ENCODE measurements at regions not wholly inside any gene's neighbourhood (a gene's known extent, or its start where the extent isn't known, plus 50 kb on each side); places are given as distances from the start of the nearest gene placed in this dataset.

- no peak for TF ChIP-seq ZNF629 (tag by site-specific recombination; IDR thresholded peaks at IDR 0.05)
Observed at GRCh38 chr10:32112055-32112454, 55.8 kb upstream of the KIF5B start (continued).

- no peak overlapping the region for H3K4me3 ChIP-seq (ENCODE audit: low read depth, low read length)
- H3K4me1 ChIP-seq (ENCODE audit: control insufficient read depth, insufficient read depth, low read length): no peaks in the 10 kb centered on the region
- ChIA-PET CTCF (no interaction called here), POLR2A (no interaction called here)
- no peaks in the 10 kb centered on the region for H3K9me3 ChIP-seq (ENCODE audit: control insufficient read depth, insufficient read depth, low read depth, low read length)
- no peak overlapping the region for H3K27ac ChIP-seq (ENCODE audit: extremely low read depth, low read depth, low read length)
- H3K36me3 ChIP-seq (ENCODE audit: control insufficient read depth in 2 of 2, insufficient read depth in 1 of 2, low read length in 2 of 2): no peaks in the 10 kb centered on the region
- TF ChIP-seq ZNF138 (tag by site-specific recombination; IDR thresholded peaks at IDR 0.05; ENCODE audit: borderline replicate concordance) (no peak), ZNF354C (tag by site-specific recombination; IDR thresholded peaks at IDR 0.05; ENCODE audit: borderline replicate concordance, low read depth) (no peak), ZNF184 (tag by site-specific recombination; IDR thresholded peaks at IDR 0.05) (no peak), ZNF660 (tag by site-specific recombination; IDR thresholded peaks at IDR 0.05) (no peak), GLIS2 (tag by site-specific recombination; IDR thresholded peaks at IDR 0.05) (no peak)
Observed at GRCh38 chr10:32111585-32111984, 55.4 kb upstream of the KIF5B start.

GRCh38 chr10:32110790-32111189 is 54.6 kb upstream of the KIF5B start:
- ChIA-PET CTCF (no interaction called here), POLR2A (no interaction called here)

More at GRCh38 chr10:32110790-32111189, 54.6 kb upstream of the KIF5B start:
- Histone ChIP-seq H3K27ac (ENCODE audit: extremely low read depth, low read depth, low read length) (no peak overlapping the region), H3K9me3 (ENCODE audit: control insufficient read depth, insufficient read depth, low read depth, low read length) (no peaks in the 10 kb centered on the region), H3K36me3 (ENCODE audit: control insufficient read depth in 2 of 2, insufficient read depth in 1 of 2, low read length in 2 of 2) (no peaks in the 10 kb centered on the region), H3K4me1 (ENCODE audit: control insufficient read depth, insufficient read depth, low read length) (no peaks in the 10 kb centered on the region), H3K4me3 (ENCODE audit: low read depth, low read length) (no peak overlapping the region)
- TF ChIP-seq CTCF (tag by site-specific recombination; IDR thresholded peaks at IDR 0.05) (no peak), PRDM4 (tag by site-specific recombination; IDR thresholded peaks at IDR 0.05) (no peak), ZNF639 (tag by site-specific recombination; IDR thresholded peaks at IDR 0.05) (no peak), ZNF248 (tag by site-specific recombination; IDR thresholded peaks at IDR 0.05) (no peak), ZBTB20 (tag by site-specific recombination; IDR thresholded peaks at IDR 0.05) (no peak), ZNF18 (tag by site-specific recombination; IDR thresholded peaks at IDR 0.05) (no peak), ZNF10 (tag by site-specific recombination; IDR thresholded peaks at IDR 0.05) (no peak), ZEB2 (tag by site-specific recombination; IDR thresholded peaks at IDR 0.05) (no peak)
